NCI-H2081 (cell line): ENCODE measurements at regions not wholly inside any gene's neighbourhood (a gene's known extent, or its start where the extent isn't known, plus 50 kb on each side); places are given as distances from the start of the nearest gene placed in this dataset.
A peak's percentile ranks its signal among the peaks of the same experiment; 100 is the strongest.

Experiments used
- DNase-seq, 2 experiments: peaks; one replicate each; lab custom pipeline; 2025; lab: John Stamatoyannopoulos, UW

- DNase-seq, result no peak
Measured at GRCh38 chr1:83574791-83575190, 424.1 kb downstream of the TTLL7 start.

- no peak for DNase-seq
Measured at GRCh38 chr1:83573776-83574175, 425.2 kb downstream of the TTLL7 start.

- DNase-seq, result no peak
Measured at GRCh38 chr1:83571536-83571935, 427.4 kb downstream of the TTLL7 start.

- no peak for DNase-seq
Measured at GRCh38 chr1:83561346-83561745, 437.6 kb downstream of the TTLL7 start.

- no peak for DNase-seq
Measured at GRCh38 chr1:83559129-83559840, 439.6 kb downstream of the TTLL7 start.

GRCh38 chr1:83555871-83556270 is 443.1 kb downstream of the TTLL7 start:
- no peak for DNase-seq

GRCh38 chr1:83554174-83554573 is 444.8 kb downstream of the TTLL7 start:
- no peak for DNase-seq

GRCh38 chr1:83552820-83553219 is 446.1 kb downstream of the TTLL7 start:
- DNase-seq, result no peak

GRCh38 chr1:83548311-83548710 is 450.6 kb downstream of the TTLL7 start:
- DNase-seq, result no peak

GRCh38 chr1:83547901-83548300 is 451.0 kb downstream of the TTLL7 start:
- peak in 1 of 2 experiments; percentile 15 for DNase-seq

GRCh38 chr1:83546874-83547273 is 452.1 kb downstream of the TTLL7 start:
- no peak for DNase-seq

GRCh38 chr1:83545066-83545862 is 453.7 kb downstream of the TTLL7 start:
- DNase-seq, result no peak

GRCh38 chr1:83543222-83543973 is 455.5 kb downstream of the TTLL7 start:
- DNase-seq, result no peak

GRCh38 chr1:83531521-83532309 is 467.2 kb downstream of the TTLL7 start:
- peak; percentile 35 to 80 for DNase-seq

- no peak for DNase-seq
Measured at GRCh38 chr1:83530506-83530905, 468.4 kb downstream of the TTLL7 start.

GRCh38 chr1:83527987-83528386 is 470.9 kb downstream of the TTLL7 start:
- no peak for DNase-seq

- no peak for DNase-seq
Measured at GRCh38 chr1:83520797-83521196, 478.1 kb downstream of the TTLL7 start.

- no peak for DNase-seq
Measured at GRCh38 chr1:83516369-83516768, 482.6 kb downstream of the TTLL7 start.

GRCh38 chr1:83515578-83516154 is 483.3 kb downstream of the TTLL7 start:
- no peak for DNase-seq

GRCh38 chr1:83512373-83513193 is 486.3 kb downstream of the TTLL7 start:
- peak; percentile 64 to 90 for DNase-seq
